ENCODE measurements at regions not wholly inside any gene's neighbourhood (a gene's known extent, or its start where the extent isn't known, plus 50 kb on each side); places are given as distances from the start of the nearest gene placed in this dataset.
"Not testable (repeated sequence)": the region's sequence is repeated elsewhere in the genome, so short reads cannot be mapped to it uniquely, and the experiment has no call there.

DNA sequence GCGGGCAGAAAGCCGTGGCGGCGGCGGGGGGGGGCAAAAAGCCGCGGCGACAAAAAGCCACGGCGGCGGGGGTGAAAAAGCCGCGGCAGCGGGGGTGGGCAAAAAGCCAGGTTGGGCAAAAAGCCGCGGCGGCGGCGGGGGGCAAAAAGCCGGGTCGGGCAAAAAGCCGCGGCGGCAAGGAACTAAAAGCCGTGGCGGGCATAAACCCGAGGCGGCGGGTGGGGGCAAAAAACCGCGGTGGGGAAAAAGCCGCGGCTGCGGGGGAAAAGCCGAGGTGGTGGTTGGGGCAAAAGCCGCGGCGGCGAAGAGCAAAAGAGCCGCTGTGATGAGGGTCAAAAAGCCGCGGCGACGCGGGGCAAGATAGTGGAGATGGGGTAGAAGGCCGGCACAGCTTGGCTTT, 1834.2 kb downstream of the FOXD4L5 start:
- intact Hi-C loops (cut with micrococcal nuclease); DNase-seq (ENCODE audit: low spot score); H3K4me3 Mint-ChIP-seq (ENCODE audit: low read depth); H3K27me3 Mint-ChIP-seq (ENCODE audit: low read depth); H3K36me3 Mint-ChIP-seq (ENCODE audit: low read depth); H3K4me1 Mint-ChIP-seq (ENCODE audit: low read depth); H3K9me3 Mint-ChIP-seq; H3K27ac Mint-ChIP-seq: not testable (repeated sequence)

DNA sequence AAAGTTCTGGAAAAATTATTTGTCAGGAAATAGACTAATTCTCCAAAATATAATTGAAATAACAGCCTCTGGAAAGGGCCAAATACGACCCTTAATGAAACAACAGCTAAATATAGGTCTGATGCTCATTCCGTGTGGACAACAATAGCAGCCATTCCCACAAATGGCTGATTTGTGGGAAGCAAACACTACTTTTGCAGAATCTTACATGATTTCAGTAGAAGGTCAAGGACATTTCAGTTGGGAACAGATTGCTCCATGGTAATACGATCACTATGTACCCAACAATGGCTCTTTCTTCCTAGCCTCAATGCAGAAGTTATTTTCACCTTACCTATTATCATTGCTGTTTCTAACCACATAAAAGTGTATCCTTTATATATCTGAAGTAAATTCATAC, 1859.9 kb downstream of the FOXD4L5 start:
- H3K9me3 Mint-ChIP-seq; DNase-seq (ENCODE audit: low spot score); H3K4me3 Mint-ChIP-seq (ENCODE audit: low read depth); H3K4me1 Mint-ChIP-seq (ENCODE audit: low read depth); H3K27me3 Mint-ChIP-seq (ENCODE audit: low read depth); H3K27ac Mint-ChIP-seq; H3K36me3 Mint-ChIP-seq (ENCODE audit: low read depth); intact Hi-C loops (cut with micrococcal nuclease): not testable (repeated sequence)

- H3K27me3 Mint-ChIP-seq (ENCODE audit: low read depth); H3K27ac Mint-ChIP-seq; DNase-seq (ENCODE audit: low spot score); intact Hi-C loops (cut with micrococcal nuclease); H3K36me3 Mint-ChIP-seq (ENCODE audit: low read depth); H3K9me3 Mint-ChIP-seq; H3K4me1 Mint-ChIP-seq (ENCODE audit: low read depth); H3K4me3 Mint-ChIP-seq (ENCODE audit: low read depth): not testable (repeated sequence)
These were observed 1894.1 kb downstream of the FOXD4L5 start for GRCh38 chr9:63390897-63391296.

- H3K9me3 Mint-ChIP-seq; H3K4me1 Mint-ChIP-seq (ENCODE audit: low read depth); DNase-seq (ENCODE audit: low spot score); H3K36me3 Mint-ChIP-seq (ENCODE audit: low read depth); intact Hi-C loops (cut with micrococcal nuclease); H3K27me3 Mint-ChIP-seq (ENCODE audit: low read depth); H3K27ac Mint-ChIP-seq: not testable (repeated sequence)
- peak overlapping the region; percentile 65 for H3K4me3 Mint-ChIP-seq (ENCODE audit: low read depth)
These were observed 1899.5 kb downstream of the FOXD4L5 start for GRCh38 chr9:63385479-63385878.

GRCh38 chr9:63379864-63380263, 1905.1 kb downstream of the FOXD4L5 start:
- H3K4me3 Mint-ChIP-seq (ENCODE audit: low read depth); H3K9me3 Mint-ChIP-seq; intact Hi-C loops (cut with micrococcal nuclease); H3K4me1 Mint-ChIP-seq (ENCODE audit: low read depth); H3K36me3 Mint-ChIP-seq (ENCODE audit: low read depth); DNase-seq (ENCODE audit: low spot score); H3K27me3 Mint-ChIP-seq (ENCODE audit: low read depth); H3K27ac Mint-ChIP-seq: not testable (repeated sequence)

DNA sequence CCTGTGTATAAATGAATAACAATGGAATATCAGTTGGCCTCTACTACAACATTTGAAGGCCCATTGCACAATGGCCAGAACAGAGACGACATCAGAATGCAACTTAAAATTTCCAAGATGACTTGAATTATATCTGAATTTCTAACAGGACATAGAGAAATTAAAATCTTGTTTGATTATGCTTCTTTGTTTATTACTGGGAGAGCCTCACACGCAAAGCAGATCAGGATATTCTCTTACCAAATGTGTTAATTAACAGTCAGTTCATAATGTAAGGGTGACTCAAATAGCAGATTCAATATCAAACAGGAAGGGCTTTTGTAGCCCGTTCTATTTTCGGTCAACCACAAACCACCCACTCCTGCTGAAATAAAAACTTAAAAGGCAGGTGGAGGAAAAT, 1930.8 kb downstream of the FOXD4L5 start:
- intact Hi-C loops (cut with micrococcal nuclease); H3K36me3 Mint-ChIP-seq (ENCODE audit: low read depth); H3K27me3 Mint-ChIP-seq (ENCODE audit: low read depth); H3K4me1 Mint-ChIP-seq (ENCODE audit: low read depth); DNase-seq (ENCODE audit: low spot score); H3K27ac Mint-ChIP-seq; H3K9me3 Mint-ChIP-seq: not testable (repeated sequence)
- peak overlapping the region; percentile 21 for H3K4me3 Mint-ChIP-seq (ENCODE audit: low read depth)

DNA sequence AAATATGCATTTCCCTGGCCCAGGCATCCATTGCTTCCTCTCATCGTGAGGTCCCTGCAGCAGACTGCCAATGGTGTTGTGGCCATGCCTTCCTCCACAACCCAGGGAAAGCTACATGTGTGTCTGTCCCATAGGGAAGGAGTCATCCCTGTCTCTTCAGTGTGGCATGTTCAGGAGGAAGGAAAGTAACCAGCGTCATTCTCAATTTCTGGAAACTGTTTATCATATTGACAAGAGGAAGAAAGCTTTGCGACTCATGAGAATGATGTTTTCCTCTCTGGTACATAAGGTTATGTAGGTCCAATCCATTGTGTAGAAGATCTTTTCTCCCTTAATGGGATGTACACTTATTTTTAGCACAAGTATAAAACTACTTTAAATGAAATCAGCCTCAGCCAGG, 1937.7 kb downstream of the FOXD4L5 start:
- H3K27ac Mint-ChIP-seq; H3K4me3 Mint-ChIP-seq (ENCODE audit: low read depth); DNase-seq (ENCODE audit: low spot score); H3K27me3 Mint-ChIP-seq (ENCODE audit: low read depth); H3K9me3 Mint-ChIP-seq; intact Hi-C loops (cut with micrococcal nuclease); H3K36me3 Mint-ChIP-seq (ENCODE audit: low read depth); H3K4me1 Mint-ChIP-seq (ENCODE audit: low read depth): not testable (repeated sequence)

- H3K36me3 Mint-ChIP-seq (ENCODE audit: low read depth); H3K4me1 Mint-ChIP-seq (ENCODE audit: low read depth); H3K4me3 Mint-ChIP-seq (ENCODE audit: low read depth); DNase-seq (ENCODE audit: low spot score); H3K9me3 Mint-ChIP-seq; H3K27me3 Mint-ChIP-seq (ENCODE audit: low read depth); intact Hi-C loops (cut with micrococcal nuclease): not testable (repeated sequence)
- H3K27ac Mint-ChIP-seq, result peak overlapping the region; percentile 77
These were observed 1938.5 kb downstream of the FOXD4L5 start for GRCh38 chr9:63346310-63347048.

GRCh38 chr9:63344408-63344807, 1940.6 kb downstream of the FOXD4L5 start:
- H3K9me3 Mint-ChIP-seq; H3K36me3 Mint-ChIP-seq (ENCODE audit: low read depth); H3K27me3 Mint-ChIP-seq (ENCODE audit: low read depth); H3K27ac Mint-ChIP-seq; intact Hi-C loops (cut with micrococcal nuclease); H3K4me1 Mint-ChIP-seq (ENCODE audit: low read depth); DNase-seq (ENCODE audit: low spot score); H3K4me3 Mint-ChIP-seq (ENCODE audit: low read depth): not testable (repeated sequence)

DNA sequence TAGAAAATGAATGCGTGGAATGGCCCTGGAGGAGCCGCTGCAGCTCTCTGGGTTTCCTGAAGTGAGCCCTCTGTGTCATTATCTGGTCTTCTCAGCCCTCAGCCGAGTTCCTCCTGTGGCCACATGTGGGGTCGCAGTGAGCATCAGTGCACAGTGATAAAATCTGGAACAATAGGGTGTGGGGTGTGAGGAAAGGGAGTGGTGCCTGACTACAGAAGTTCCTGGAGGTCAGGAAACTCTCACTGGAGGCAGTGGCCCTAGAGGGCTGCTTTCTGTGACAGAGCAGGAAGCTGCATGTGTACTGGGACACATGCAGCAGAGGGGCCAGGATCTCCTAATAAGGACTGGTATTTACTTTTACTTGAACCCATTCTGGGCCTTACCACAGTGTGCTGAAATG, 1942.5 kb downstream of the FOXD4L5 start:
- H3K4me1 Mint-ChIP-seq (ENCODE audit: low read depth), result peaks cover 13% of the 10 kb centered on the region
- H3K27ac Mint-ChIP-seq; intact Hi-C loops (cut with micrococcal nuclease); H3K4me3 Mint-ChIP-seq (ENCODE audit: low read depth); H3K27me3 Mint-ChIP-seq (ENCODE audit: low read depth); H3K9me3 Mint-ChIP-seq; DNase-seq (ENCODE audit: low spot score); H3K36me3 Mint-ChIP-seq (ENCODE audit: low read depth): not testable (repeated sequence)

DNA sequence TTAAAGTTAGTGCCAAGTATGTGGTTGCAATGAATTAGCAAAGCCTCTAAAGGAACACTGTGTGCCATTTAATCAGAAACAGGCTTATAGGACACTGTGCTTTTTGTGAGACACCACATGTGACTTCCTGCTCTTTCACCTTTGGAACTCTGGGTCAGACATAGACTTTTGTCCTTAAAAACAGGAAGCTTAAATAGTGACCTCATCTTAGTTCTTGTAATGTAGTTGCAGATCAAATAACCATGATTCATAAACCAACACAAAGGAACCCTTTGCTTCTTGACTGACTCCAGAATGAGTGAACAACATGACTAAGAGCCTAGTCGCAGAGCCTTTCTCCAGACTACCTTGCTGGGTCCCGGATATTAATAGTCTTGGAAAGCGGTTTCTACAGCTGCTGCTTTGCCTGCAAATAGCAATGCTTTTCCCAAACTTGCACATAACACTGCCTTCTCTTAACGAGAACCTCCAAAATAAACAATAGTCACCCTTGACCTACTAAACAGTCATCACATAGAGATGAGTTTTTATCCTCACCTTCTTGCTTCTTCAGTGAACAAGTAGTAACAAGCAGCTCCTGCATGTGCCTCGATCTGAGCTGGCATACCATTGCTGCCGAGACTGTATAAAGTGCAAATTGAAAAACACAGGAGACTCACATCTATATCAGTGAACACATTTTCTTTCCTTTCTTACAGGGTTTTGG, 1947.0 kb downstream of the FOXD4L5 start:
- H3K27me3 Mint-ChIP-seq (ENCODE audit: low read depth); DNase-seq (ENCODE audit: low spot score); H3K4me3 Mint-ChIP-seq (ENCODE audit: low read depth); H3K4me1 Mint-ChIP-seq (ENCODE audit: low read depth); H3K9me3 Mint-ChIP-seq; intact Hi-C loops (cut with micrococcal nuclease); H3K36me3 Mint-ChIP-seq (ENCODE audit: low read depth); H3K27ac Mint-ChIP-seq: not testable (repeated sequence)

- H3K9me3 Mint-ChIP-seq; H3K27ac Mint-ChIP-seq; DNase-seq (ENCODE audit: low spot score); H3K27me3 Mint-ChIP-seq (ENCODE audit: low read depth); H3K36me3 Mint-ChIP-seq (ENCODE audit: low read depth); H3K4me1 Mint-ChIP-seq (ENCODE audit: low read depth); H3K4me3 Mint-ChIP-seq (ENCODE audit: low read depth); intact Hi-C loops (cut with micrococcal nuclease): not testable (repeated sequence)
These were observed 1949.7 kb downstream of the FOXD4L5 start for GRCh38 chr9:63335286-63335685.

DNA sequence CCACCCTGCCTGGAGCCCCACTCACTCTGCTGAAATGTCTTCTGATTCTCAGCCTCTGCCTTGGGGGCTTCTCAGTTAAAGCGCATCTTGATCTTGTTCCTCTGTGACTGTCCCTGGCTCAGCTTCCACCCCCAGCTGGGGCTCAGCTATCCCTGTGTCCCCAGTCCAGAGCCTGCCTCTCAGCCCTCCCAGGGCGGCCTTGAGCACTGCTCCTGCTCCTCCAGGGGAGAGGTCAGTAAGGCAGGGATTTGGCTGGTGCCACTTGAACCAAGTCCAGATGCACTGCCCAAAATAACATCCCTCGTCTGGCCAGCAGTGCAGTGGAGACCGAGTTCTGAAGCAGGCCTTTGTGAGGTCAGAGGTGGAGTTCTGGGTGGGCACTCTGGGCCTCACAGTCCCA, 1950.8 kb downstream of the FOXD4L5 start:
- not testable (repeated sequence) for H3K27ac Mint-ChIP-seq; DNase-seq (ENCODE audit: low spot score)

More for the DNA sequence above, 1950.8 kb downstream of the FOXD4L5 start:
- intact Hi-C loops (cut with micrococcal nuclease); H3K27me3 Mint-ChIP-seq (ENCODE audit: low read depth); H3K9me3 Mint-ChIP-seq; H3K4me1 Mint-ChIP-seq (ENCODE audit: low read depth); H3K4me3 Mint-ChIP-seq (ENCODE audit: low read depth); H3K36me3 Mint-ChIP-seq (ENCODE audit: low read depth): not testable (repeated sequence)
